ENCODE measurements at regions not wholly inside any gene's neighbourhood (a gene's known extent, or its start where the extent isn't known, plus 50 kb on each side); places are given as distances from the start of the nearest gene placed in this dataset.

- Histone ChIP-seq H3K4me2 (peak overlapping the region; percentile 69 to 91 (median 85)), H3K4me3 (peak overlapping the region; percentile 38 to 64 (median 48); a peak in 19 of 20 replicates), H3K36me3 (no peaks in the 10 kb centered on the region), H3K9ac (peak overlapping the region; percentile 61 to 79 (median 73); a peak in 21 of 22 replicates), H3K27me3 (no peaks in the 10 kb centered on the region), H3K27ac (peak overlapping the region; percentile 38 to 86 (median 82); a peak in 21 of 22 replicates), H4K20me1 (no peaks in the 10 kb centered on the region), H3K9me3 (replicated peaks in 1 of 11) (peaks cover 0 to 4% (median 0%) of the 10 kb centered on the region in 11 experiments; a peak in 3 of 22 replicates), H3K4me1 (peaks cover 22 to 30% (median 26%) of the 10 kb centered on the region in 10 experiments)
- TF ChIP-seq Cebpa-rat (IDR thresholded peaks at IDR 0.05), result no peak
Measured at GRCh38 chr7:25496476-25497368, 268.4 kb upstream of the NPVF start.

- Histone ChIP-seq H3K9me3 (replicated peaks in 1 of 11) (peaks cover 0 to 4% (median 0%) of the 10 kb centered on the region in 11 experiments; a peak in 3 of 22 replicates), H3K27me3 (no peaks in the 10 kb centered on the region), H3K9ac (no peak overlapping the region), H3K27ac (no peak overlapping the region), H3K36me3 (no peaks in the 10 kb centered on the region), H4K20me1 (no peaks in the 10 kb centered on the region), H3K4me1 (peaks cover 18 to 29% (median 19%) of the 10 kb centered on the region in 10 experiments), H3K4me2 (no peak overlapping the region), H3K4me3 (no peak overlapping the region)
- TF ChIP-seq Cebpa-rat (IDR thresholded peaks at IDR 0.05), result no peak
Measured at GRCh38 chr7:25500393-25500921, 272.2 kb upstream of the NPVF start.

GRCh38 chr7:25503306-25503705 is 275.0 kb upstream of the NPVF start:
- H3K36me3 ChIP-seq, result no peaks in the 10 kb centered on the region
- no peak overlapping the region for H3K9ac ChIP-seq
- H3K27me3 ChIP-seq, result no peaks in the 10 kb centered on the region
- TF ChIP-seq Cebpa-rat (IDR thresholded peaks at IDR 0.05), result no peak
- H3K4me2 ChIP-seq, result peak overlapping the region in 3 of 11 experiments; percentile 4 to 23 (median 5); a peak in 4 of 22 replicates
- H3K27ac ChIP-seq, result no peak overlapping the region
- peaks cover 0 to 8% (median 4%) of the 10 kb centered on the region in 11 experiments; a peak in 9 of 22 replicates for H3K9me3 ChIP-seq (replicated peaks in 1 of 11)
- H3K4me3 ChIP-seq, result no peak overlapping the region
- peaks cover 0 to 9% (median 0%) of the 10 kb centered on the region in 10 experiments; a peak in 3 of 20 replicates for H3K4me1 ChIP-seq
- H4K20me1 ChIP-seq, result no peaks in the 10 kb centered on the region

GRCh38 chr7:25512061-25512687 is 283.9 kb upstream of the NPVF start:
- TF ChIP-seq Cebpa-rat (IDR thresholded peaks at IDR 0.05), result no peak
- H3K4me2 ChIP-seq, result no peak overlapping the region
- no peak overlapping the region for H3K9ac ChIP-seq
- H4K20me1 ChIP-seq, result no peaks in the 10 kb centered on the region
- H3K9me3 ChIP-seq (replicated peaks in 1 of 11), result peaks cover 0 to 20% (median 15%) of the 10 kb centered on the region in 11 experiments; a peak in 15 of 22 replicates
- H3K4me1 ChIP-seq, result no peaks in the 10 kb centered on the region
- H3K4me3 ChIP-seq, result no peak overlapping the region
- no peak overlapping the region for H3K27ac ChIP-seq
- H3K36me3 ChIP-seq, result no peaks in the 10 kb centered on the region
- no peaks in the 10 kb centered on the region for H3K27me3 ChIP-seq

GRCh38 chr7:25515633-25516275 is 287.5 kb upstream of the NPVF start:
- H3K4me3 ChIP-seq, result no peak overlapping the region
- TF ChIP-seq Cebpa-rat (IDR thresholded peaks at IDR 0.05), result no peak
- no peak overlapping the region for H3K9ac ChIP-seq

GRCh38 chr7:25517906-25518305 is 289.6 kb upstream of the NPVF start:
- Histone ChIP-seq H3K4me2 (peak overlapping the region in 5 of 11 experiments; percentile 6 to 31 (median 13); a peak in 5 of 22 replicates), H3K4me1 (peaks cover 11 to 52% (median 30%) of the 10 kb centered on the region in 10 experiments; a peak in 19 of 20 replicates), H3K4me3 (no peak overlapping the region), H3K27me3 (no peaks in the 10 kb centered on the region), H3K27ac (no peak overlapping the region), H3K36me3 (no peaks in the 10 kb centered on the region), H3K9me3 (replicated peaks in 1 of 11) (peaks cover 0 to 14% (median 5%) of the 10 kb centered on the region in 11 experiments; a peak in 6 of 22 replicates), H3K9ac (no peak overlapping the region), H4K20me1 (no peaks in the 10 kb centered on the region)
- no peak for TF ChIP-seq Cebpa-rat (IDR thresholded peaks at IDR 0.05)

More at GRCh38 chr7:25515633-25516275, 287.5 kb upstream of the NPVF start:
- H3K27me3 ChIP-seq, result no peaks in the 10 kb centered on the region
- H3K4me2 ChIP-seq, result no peak overlapping the region
- H4K20me1 ChIP-seq, result no peaks in the 10 kb centered on the region
- H3K27ac ChIP-seq, result no peak overlapping the region
- no peaks in the 10 kb centered on the region for H3K36me3 ChIP-seq
- peaks cover 11 to 30% (median 20%) of the 10 kb centered on the region in 10 experiments; a peak in 19 of 20 replicates for H3K4me1 ChIP-seq
- H3K9me3 ChIP-seq (replicated peaks in 1 of 11), result peaks cover 0 to 8% (median 0%) of the 10 kb centered on the region in 11 experiments; a peak in 6 of 22 replicates

GRCh38 chr7:25520017-25520416 is 291.7 kb upstream of the NPVF start:
- TF ChIP-seq Cebpa-rat (IDR thresholded peaks at IDR 0.05), result no peak
- Histone ChIP-seq H3K9me3 (replicated peaks in 1 of 11) (peaks cover 0 to 21% (median 6%) of the 10 kb centered on the region in 11 experiments; a peak in 6 of 22 replicates), H3K27ac (peak overlapping the region in 3 of 11 experiments; percentile 8 to 51 (median 42); a peak in 3 of 22 replicates), H3K36me3 (no peaks in the 10 kb centered on the region), H3K9ac (no peak overlapping the region), H3K4me2 (peak overlapping the region; percentile 35 to 69 (median 53)), H3K27me3 (no peaks in the 10 kb centered on the region), H3K4me1 (peaks cover 11 to 63% (median 35%) of the 10 kb centered on the region in 10 experiments; a peak in 19 of 20 replicates), H3K4me3 (no peak overlapping the region), H4K20me1 (no peaks in the 10 kb centered on the region)

GRCh38 chr7:25520516-25520915 is 292.2 kb upstream of the NPVF start:
- Histone ChIP-seq H3K27ac (peak overlapping the region in 2 of 11 experiments; percentile 17 to 42; a peak in 3 of 22 replicates), H4K20me1 (no peaks in the 10 kb centered on the region), H3K9ac (no peak overlapping the region), H3K27me3 (no peaks in the 10 kb centered on the region), H3K4me3 (no peak overlapping the region), H3K9me3 (replicated peaks in 1 of 11) (peaks cover 0 to 21% (median 6%) of the 10 kb centered on the region in 11 experiments; a peak in 6 of 22 replicates), H3K36me3 (no peaks in the 10 kb centered on the region), H3K4me1 (peaks cover 11 to 68% (median 40%) of the 10 kb centered on the region in 10 experiments; a peak in 19 of 20 replicates), H3K4me2 (peak overlapping the region in 10 of 11 experiments; percentile 35 to 69 (median 54); a peak in 21 of 22 replicates)
- no peak for TF ChIP-seq Cebpa-rat (IDR thresholded peaks at IDR 0.05)

Measured in BLaER1 treated with 17β-estradiol and CSF1 and Interleukin-3, amounts not matched to agents 10 nM and 100 nM (cell line).